NCI-H1694 treated with DMSO at 0.1 percent for 48 hours (cell line): ENCODE measurements at regions not wholly inside any gene's neighbourhood (a gene's known extent, or its start where the extent isn't known, plus 50 kb on each side); places are given as distances from the start of the nearest gene placed in this dataset.

Experiments used
- DNase-seq: peaks from one replicate; lab custom pipeline; 2025; lab: John Stamatoyannopoulos, UW

- no peak for DNase-seq
Measured at GRCh38 chr7:96410126-96410839, 88.4 kb upstream of the SLC25A13 start.

- no peak for DNase-seq
Measured at GRCh38 chr7:96408881-96409280, 87.0 kb upstream of the SLC25A13 start.

- no peak for DNase-seq
Measured at GRCh38 chr7:96407427-96407826, 85.5 kb upstream of the SLC25A13 start.

GRCh38 chr7:96402913-96403312, 81.0 kb upstream of the SLC25A13 start:
- DNase-seq, result no peak

- DNase-seq, result no peak
Measured at GRCh38 chr7:96401200-96401599, 79.3 kb upstream of the SLC25A13 start.

GRCh38 chr7:96400518-96400917, 78.6 kb upstream of the SLC25A13 start:
- no peak for DNase-seq

- no peak for DNase-seq
Measured at GRCh38 chr7:96400001-96400400, 78.1 kb upstream of the SLC25A13 start.

GRCh38 chr7:96397936-96398598, 76.2 kb upstream of the SLC25A13 start:
- DNase-seq, result no peak

- no peak for DNase-seq
Measured at GRCh38 chr7:96388620-96389383, 66.9 kb upstream of the SLC25A13 start.

GRCh38 chr7:96388166-96388565, 66.3 kb upstream of the SLC25A13 start:
- DNase-seq, result no peak

GRCh38 chr7:96380111-96380512, 58.2 kb upstream of the SLC25A13 start:
- DNase-seq, result no peak

GRCh38 chr7:96377399-96377798, 55.5 kb upstream of the SLC25A13 start:
- DNase-seq, result no peak
